ENCODE measurements at regions not wholly inside any gene's neighbourhood (a gene's known extent, or its start where the extent isn't known, plus 50 kb on each side); places are given as distances from the start of the nearest gene placed in this dataset.

- Histone ChIP-seq H3K27ac (replicated peaks; ENCODE audit: low read length) (no peak overlapping the region), H3K23ac (ENCODE audit: low read depth, low read length, poor library complexity) (no peak overlapping the region), H3K79me1 (ENCODE audit: low read depth, low read length) (no peaks in the 10 kb centered on the region), H3K14ac (ENCODE audit: low read length) (no peak overlapping the region), H2AFZ (ENCODE audit: low read length) (no peak overlapping the region), H4K8ac (ENCODE audit: low read depth, low read length) (no peak overlapping the region), H3K9me3 (replicated peaks in 1 of 2; ENCODE audit: control insufficient read depth in 2 of 2, insufficient read depth in 1 of 2, low read depth in 1 of 2, low read length in 2 of 2) (peaks cover 0 to 36% of the 10 kb centered on the region in 2 donors), H3K4ac (ENCODE audit: low read length) (no peak overlapping the region), H2AK5ac (ENCODE audit: low read depth, low read length) (no peak overlapping the region), H3K36me3 (replicated peaks in 1 of 2; ENCODE audit: control insufficient read depth in 2 of 2, insufficient read depth in 2 of 2, low read length in 2 of 2) (no peaks in the 10 kb centered on the region), H2BK12ac (ENCODE audit: low read length) (no peak overlapping the region), H2BK15ac (ENCODE audit: low read length) (no peak overlapping the region), H3K4me2 (ENCODE audit: insufficient read depth, low read length, poor library complexity, severe bottlenecking) (no peak overlapping the region), H2BK120ac (ENCODE audit: low read depth, low read length) (no peak overlapping the region), H3K18ac (ENCODE audit: low read length) (no peak overlapping the region), H3K4me1 (ENCODE audit: control insufficient read depth in 2 of 2, insufficient read depth in 1 of 2, low read depth in 1 of 2, low read length in 2 of 2) (no peaks in the 10 kb centered on the region), H3K4me3 (ENCODE audit: low read length in 2 of 2) (no peak overlapping the region), H4K91ac (ENCODE audit: low read depth, low read length, poor library complexity) (no peak overlapping the region), H3K9ac (ENCODE audit: low read depth, low read length, poor library complexity) (peak overlapping the region; percentile 12), H3K27me3 (ENCODE audit: control insufficient read depth in 3 of 3, insufficient read depth in 3 of 3, low read depth in 1 of 3, low read length in 3 of 3) (no peaks in the 10 kb centered on the region), H2BK5ac (ENCODE audit: low read length) (no peak overlapping the region)
- no peak for DNase-seq (ENCODE audit: low spot score)
- WGBS, 2 donors (ENCODE audit: extremely low coverage in 2 of 2, insufficient read length in 2 of 2, insufficient replicate concordance in 1 of 2) = no CpG with 5 or more reads among the region's 12 CpGs
These were observed 145.9 kb downstream of the OR4M2 start for GRCh38 chr15:22226034-22226790.

GRCh38 chr15:22227411-22228100, 147.2 kb downstream of the OR4M2 start:
- Histone ChIP-seq H2BK15ac (ENCODE audit: low read length) (no peak overlapping the region), H4K8ac (ENCODE audit: low read depth, low read length) (no peak overlapping the region), H3K27ac (replicated peaks; ENCODE audit: low read length) (no peak overlapping the region), H4K91ac (ENCODE audit: low read depth, low read length, poor library complexity) (no peak overlapping the region), H2BK120ac (ENCODE audit: low read depth, low read length) (no peak overlapping the region), H3K4me1 (ENCODE audit: control insufficient read depth in 2 of 2, insufficient read depth in 1 of 2, low read depth in 1 of 2, low read length in 2 of 2) (no peaks in the 10 kb centered on the region), H3K14ac (ENCODE audit: low read length) (no peak overlapping the region), H3K36me3 (replicated peaks in 1 of 2; ENCODE audit: control insufficient read depth in 2 of 2, insufficient read depth in 2 of 2, low read length in 2 of 2) (no peaks in the 10 kb centered on the region), H3K23ac (ENCODE audit: low read depth, low read length, poor library complexity) (no peak overlapping the region), H3K4me3 (ENCODE audit: low read length in 2 of 2) (no peak overlapping the region), H3K27me3 (ENCODE audit: control insufficient read depth in 3 of 3, insufficient read depth in 3 of 3, low read depth in 1 of 3, low read length in 3 of 3) (no peaks in the 10 kb centered on the region), H2AK5ac (ENCODE audit: low read depth, low read length) (no peak overlapping the region), H2BK12ac (ENCODE audit: low read length) (no peak overlapping the region), H3K9me3 (replicated peaks in 1 of 2; ENCODE audit: control insufficient read depth in 2 of 2, insufficient read depth in 1 of 2, low read depth in 1 of 2, low read length in 2 of 2) (peaks cover 0 to 37% of the 10 kb centered on the region in 2 donors), H3K9ac (ENCODE audit: low read depth, low read length, poor library complexity) (no peak overlapping the region), H2BK5ac (ENCODE audit: low read length) (no peak overlapping the region), H3K4me2 (ENCODE audit: insufficient read depth, low read length, poor library complexity, severe bottlenecking) (no peak overlapping the region), H2AFZ (ENCODE audit: low read length) (no peak overlapping the region), H3K4ac (ENCODE audit: low read length) (no peak overlapping the region), H3K18ac (ENCODE audit: low read length) (no peak overlapping the region), H3K79me1 (ENCODE audit: low read depth, low read length) (no peaks in the 10 kb centered on the region)
- no peak for DNase-seq (ENCODE audit: low spot score)
- WGBS, 2 donors (ENCODE audit: extremely low coverage in 2 of 2, insufficient read length in 2 of 2, insufficient replicate concordance in 1 of 2) = no CpG with 5 or more reads among the region's 7 CpGs

DNA sequence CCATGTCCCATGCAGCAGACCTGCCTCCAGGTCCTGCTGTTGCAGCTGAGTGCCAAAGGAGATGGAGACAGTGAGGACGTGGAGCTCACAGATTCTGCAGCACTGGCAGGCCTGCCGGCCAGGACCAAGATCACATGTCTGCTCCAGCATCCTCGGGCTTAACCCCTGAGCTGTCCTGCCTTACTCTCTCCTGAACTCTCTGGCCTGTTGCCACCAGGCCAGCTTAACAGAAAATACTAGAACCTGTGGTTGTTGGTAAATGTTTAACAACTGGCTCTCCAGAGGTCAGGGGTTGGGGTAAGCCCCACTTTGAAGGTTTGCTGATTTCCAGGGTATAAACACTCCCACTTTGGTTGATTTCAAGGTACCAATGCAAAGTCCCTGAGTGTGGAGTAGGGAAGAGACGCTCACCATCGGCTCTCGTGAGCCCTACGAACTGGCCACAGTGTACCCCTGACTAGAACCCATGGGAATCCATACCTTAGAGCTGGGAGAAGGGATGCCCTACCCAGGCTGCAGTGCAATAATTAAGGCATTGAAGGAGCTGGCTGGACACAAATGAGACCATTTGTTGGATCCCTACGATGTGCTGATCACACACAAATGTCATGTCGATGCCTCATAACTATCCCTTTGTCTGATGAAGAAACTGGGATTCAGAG, 147.9 kb downstream of the OR4M2 start:
- Histone ChIP-seq H3K14ac (ENCODE audit: low read length) (no peak overlapping the region), H2BK120ac (ENCODE audit: low read depth, low read length) (no peak overlapping the region), H4K91ac (ENCODE audit: low read depth, low read length, poor library complexity) (no peak overlapping the region), H2BK5ac (ENCODE audit: low read length) (no peak overlapping the region), H3K4me3 (ENCODE audit: low read length in 2 of 2) (no peak overlapping the region), H2AK5ac (ENCODE audit: low read depth, low read length) (no peak overlapping the region), H3K9ac (ENCODE audit: low read depth, low read length, poor library complexity) (no peak overlapping the region), H2BK15ac (ENCODE audit: low read length) (no peak overlapping the region), H2BK12ac (ENCODE audit: low read length) (no peak overlapping the region), H3K4me1 (ENCODE audit: control insufficient read depth in 2 of 2, insufficient read depth in 1 of 2, low read depth in 1 of 2, low read length in 2 of 2) (no peaks in the 10 kb centered on the region), H3K79me1 (ENCODE audit: low read depth, low read length) (no peaks in the 10 kb centered on the region), H3K18ac (ENCODE audit: low read length) (no peak overlapping the region), H3K23ac (ENCODE audit: low read depth, low read length, poor library complexity) (no peak overlapping the region), H3K4me2 (ENCODE audit: insufficient read depth, low read length, poor library complexity, severe bottlenecking) (no peak overlapping the region), H2AFZ (ENCODE audit: low read length) (no peak overlapping the region), H3K9me3 (replicated peaks in 1 of 2; ENCODE audit: control insufficient read depth in 2 of 2, insufficient read depth in 1 of 2, low read depth in 1 of 2, low read length in 2 of 2) (peaks cover 0 to 38% of the 10 kb centered on the region in 2 donors), H3K4ac (ENCODE audit: low read length) (no peak overlapping the region), H3K36me3 (replicated peaks in 1 of 2; ENCODE audit: control insufficient read depth in 2 of 2, insufficient read depth in 2 of 2, low read length in 2 of 2) (no peaks in the 10 kb centered on the region), H3K27me3 (ENCODE audit: control insufficient read depth in 3 of 3, insufficient read depth in 3 of 3, low read depth in 1 of 3, low read length in 3 of 3) (no peaks in the 10 kb centered on the region), H3K27ac (replicated peaks; ENCODE audit: low read length) (no peak overlapping the region), H4K8ac (ENCODE audit: low read depth, low read length) (no peak overlapping the region)
- no CpG with 5 or more reads among the region's 9 CpGs for WGBS, 2 donors (ENCODE audit: extremely low coverage in 2 of 2, insufficient read length in 2 of 2, insufficient replicate concordance in 1 of 2)
- no peak for DNase-seq (ENCODE audit: low spot score)

Measured in neuronal stem cell (in vitro differentiated cells).